ENCODE measurements at regions not wholly inside any gene's neighbourhood (a gene's known extent, or its start where the extent isn't known, plus 50 kb on each side); places are given as distances from the start of the nearest gene placed in this dataset.
"Not testable (repeated sequence)": the region's sequence is repeated elsewhere in the genome, so short reads cannot be mapped to it uniquely, and the experiment has no call there.

DNA sequence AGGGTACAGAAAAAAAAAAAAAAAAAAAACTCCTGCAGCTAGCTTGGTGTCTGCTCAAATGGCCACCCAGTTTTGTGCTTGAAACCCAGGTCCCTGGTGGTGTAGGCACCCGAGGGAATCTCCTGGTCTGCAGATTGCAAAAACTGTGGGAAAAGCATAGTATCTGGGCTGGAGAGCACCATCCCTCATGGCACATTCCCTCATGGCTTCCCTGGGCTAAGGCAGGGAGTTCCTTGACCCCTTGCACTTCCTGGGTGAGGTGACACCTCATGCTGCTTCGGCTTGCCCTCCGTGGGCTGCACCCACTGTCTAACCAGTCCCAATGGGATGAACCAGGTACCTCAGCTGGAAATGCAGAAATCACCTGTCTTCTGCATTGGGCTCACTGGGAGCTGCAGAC, 1029.5 kb upstream of the COX7C start:
- not testable (repeated sequence) for DNase-seq (ENCODE audit: low spot score); H3K9me3 ChIP-seq (ENCODE audit: control insufficient read depth in 4 of 4, low read length in 3 of 4); H3K36me3 ChIP-seq (ENCODE audit: control insufficient read depth in 4 of 4, insufficient read depth in 3 of 4, low read depth in 1 of 4, low read length in 3 of 4); H3K9ac ChIP-seq (ENCODE audit: low read depth in 1 of 2, low read length in 2 of 2); H3K27me3 ChIP-seq (ENCODE audit: control insufficient read depth in 4 of 4, insufficient read depth in 4 of 4, low read length in 3 of 4); H3K27ac ChIP-seq (ENCODE audit: low read depth in 1 of 2, low read length in 2 of 2); H3K4me3 ChIP-seq (ENCODE audit: low read depth in 1 of 3, low read length in 3 of 3); H3K4me1 ChIP-seq (ENCODE audit: control insufficient read depth in 4 of 4, insufficient read depth in 4 of 4, low read length in 3 of 4)
- WGBS: 82% methylated on average over 3 of the region's 3 CpGs

- TF ChIP-seq, protein P1, sequence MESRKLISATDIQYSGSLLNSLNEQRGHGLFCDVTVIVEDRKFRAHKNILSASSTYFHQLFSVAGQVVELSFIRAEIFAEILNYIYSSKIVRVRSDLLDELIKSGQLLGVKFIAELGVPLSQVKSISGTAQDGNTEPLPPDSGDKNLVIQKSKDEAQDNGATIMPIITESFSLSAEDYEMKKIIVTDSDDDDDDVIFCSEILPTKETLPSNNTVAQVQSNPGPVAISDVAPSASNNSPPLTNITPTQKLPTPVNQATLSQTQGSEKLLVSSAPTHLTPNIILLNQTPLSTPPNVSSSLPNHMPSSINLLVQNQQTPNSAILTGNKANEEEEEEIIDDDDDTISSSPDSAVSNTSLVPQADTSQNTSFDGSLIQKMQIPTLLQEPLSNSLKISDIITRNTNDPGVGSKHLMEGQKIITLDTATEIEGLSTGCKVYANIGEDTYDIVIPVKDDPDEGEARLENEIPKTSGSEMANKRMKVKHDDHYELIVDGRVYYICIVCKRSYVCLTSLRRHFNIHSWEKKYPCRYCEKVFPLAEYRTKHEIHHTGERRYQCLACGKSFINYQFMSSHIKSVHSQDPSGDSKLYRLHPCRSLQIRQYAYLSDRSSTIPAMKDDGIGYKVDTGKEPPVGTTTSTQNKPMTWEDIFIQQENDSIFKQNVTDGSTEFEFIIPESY (IDR thresholded peaks at IDR 0.05): no peak
- TF ChIP-seq SP1 (IDR thresholded peaks at IDR 0.05) (no peak), RAD21 (IDR thresholded peaks at IDR 0.05) (no peak), HNF4G (IDR thresholded peaks at IDR 0.05) (no peak), EGR1 (IDR thresholded peaks at IDR 0.05; ENCODE audit: low read depth in 2 of 2) (no peak), YY1 (IDR thresholded peaks at IDR 0.05) (no peak), NR2F2 (IDR thresholded peaks at IDR 0.05) (no peak), RXRA (IDR thresholded peaks at IDR 0.05) (no peak), FOXA1 (IDR thresholded peaks at IDR 0.05) (no peak), TAF1 (conservative IDR thresholded peaks at IDR 0.05) (no peak), CTCF (IDR thresholded peaks at IDR 0.05; ENCODE audit: low read depth, low read length, missing input control) (no peak)
- TF ChIP-seq, protein P2, sequence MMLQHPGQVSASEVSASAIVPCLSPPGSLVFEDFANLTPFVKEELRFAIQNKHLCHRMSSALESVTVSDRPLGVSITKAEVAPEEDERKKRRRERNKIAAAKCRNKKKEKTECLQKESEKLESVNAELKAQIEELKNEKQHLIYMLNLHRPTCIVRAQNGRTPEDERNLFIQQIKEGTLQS (IDR thresholded peaks at IDR 0.05): no peak
- no peaks in the 10 kb centered on the region for H3K36me3 ChIP-seq (ENCODE audit: control insufficient read depth in 4 of 4, insufficient read depth in 3 of 4, low read depth in 1 of 4, low read length in 3 of 4)
- no peaks in the 10 kb centered on the region for H3K27me3 ChIP-seq (ENCODE audit: control insufficient read depth in 4 of 4, insufficient read depth in 4 of 4, low read length in 3 of 4)
- no peak overlapping the region for H3K9ac ChIP-seq (ENCODE audit: low read depth in 1 of 2, low read length in 2 of 2)
- H3K9me3 ChIP-seq (ENCODE audit: control insufficient read depth in 4 of 4, low read length in 3 of 4): no peaks in the 10 kb centered on the region
- no peak for DNase-seq (ENCODE audit: low spot score)
- H3K27ac ChIP-seq (ENCODE audit: low read depth in 1 of 2, low read length in 2 of 2): no peak overlapping the region
- H3K4me3 ChIP-seq (ENCODE audit: low read depth in 1 of 3, low read length in 3 of 3): no peak overlapping the region
- H3K4me1 ChIP-seq (ENCODE audit: control insufficient read depth in 4 of 4, insufficient read depth in 4 of 4, low read length in 3 of 4): no peaks in the 10 kb centered on the region
- 58% methylated on average over 2 of the region's 2 CpGs for WGBS
Observed at GRCh38 chr5:85590764-85591163, 1027.0 kb upstream of the COX7C start.

DNA sequence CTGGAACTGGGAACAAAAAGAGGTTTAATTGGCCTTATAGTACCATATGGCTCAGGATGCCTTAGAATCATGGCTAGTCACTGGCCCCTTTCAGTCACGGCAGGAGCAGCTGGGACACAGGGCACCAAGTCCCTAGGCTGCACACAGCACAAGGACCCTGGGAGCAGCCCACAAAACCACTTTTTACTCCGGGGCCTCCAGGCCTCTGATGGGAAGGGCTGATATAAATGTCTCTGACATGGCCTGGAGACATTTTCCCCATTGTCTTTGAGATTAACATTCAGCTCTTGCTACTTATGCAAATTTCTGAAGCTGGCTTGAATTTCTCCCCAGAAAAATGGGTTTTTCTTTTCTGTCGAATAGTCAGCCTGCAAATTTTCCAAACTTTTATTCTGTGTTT, 1026.4 kb upstream of the COX7C start:
- Histone ChIP-seq H3K27ac (ENCODE audit: low read depth in 1 of 2, low read length in 2 of 2) (no peak overlapping the region), H3K36me3 (ENCODE audit: control insufficient read depth in 4 of 4, insufficient read depth in 3 of 4, low read depth in 1 of 4, low read length in 3 of 4) (no peaks in the 10 kb centered on the region), H3K4me3 (ENCODE audit: low read depth in 1 of 3, low read length in 3 of 3) (no peak overlapping the region), H3K27me3 (ENCODE audit: control insufficient read depth in 4 of 4, insufficient read depth in 4 of 4, low read length in 3 of 4) (no peaks in the 10 kb centered on the region), H3K9me3 (ENCODE audit: control insufficient read depth in 4 of 4, low read length in 3 of 4) (no peaks in the 10 kb centered on the region), H3K4me1 (ENCODE audit: control insufficient read depth in 4 of 4, insufficient read depth in 4 of 4, low read length in 3 of 4) (no peaks in the 10 kb centered on the region), H3K9ac (ENCODE audit: low read depth in 1 of 2, low read length in 2 of 2) (no peak overlapping the region)
- 80% methylated on average over 3 of the region's 3 CpGs for WGBS
- no peak for DNase-seq (ENCODE audit: low spot score)
- TF ChIP-seq CTCF (IDR thresholded peaks at IDR 0.05; ENCODE audit: low read depth, low read length, missing input control) (no peak), EGR1 (IDR thresholded peaks at IDR 0.05; ENCODE audit: low read depth in 2 of 2) (no peak), GABPA (IDR thresholded peaks at IDR 0.05 in 1 of 2, conservative IDR thresholded peaks at IDR 0.05 in 1 of 2) (no peak), NR2F2 (IDR thresholded peaks at IDR 0.05) (no peak), YY1 (IDR thresholded peaks at IDR 0.05) (no peak), RAD21 (IDR thresholded peaks at IDR 0.05) (no peak), FOXA2 (IDR thresholded peaks at IDR 0.05) (no peak)
- TF ChIP-seq, protein P2 (IDR thresholded peaks at IDR 0.05): no peak
- TF ChIP-seq, protein P1 (IDR thresholded peaks at IDR 0.05): no peak
- TF ChIP-seq, protein P3, sequence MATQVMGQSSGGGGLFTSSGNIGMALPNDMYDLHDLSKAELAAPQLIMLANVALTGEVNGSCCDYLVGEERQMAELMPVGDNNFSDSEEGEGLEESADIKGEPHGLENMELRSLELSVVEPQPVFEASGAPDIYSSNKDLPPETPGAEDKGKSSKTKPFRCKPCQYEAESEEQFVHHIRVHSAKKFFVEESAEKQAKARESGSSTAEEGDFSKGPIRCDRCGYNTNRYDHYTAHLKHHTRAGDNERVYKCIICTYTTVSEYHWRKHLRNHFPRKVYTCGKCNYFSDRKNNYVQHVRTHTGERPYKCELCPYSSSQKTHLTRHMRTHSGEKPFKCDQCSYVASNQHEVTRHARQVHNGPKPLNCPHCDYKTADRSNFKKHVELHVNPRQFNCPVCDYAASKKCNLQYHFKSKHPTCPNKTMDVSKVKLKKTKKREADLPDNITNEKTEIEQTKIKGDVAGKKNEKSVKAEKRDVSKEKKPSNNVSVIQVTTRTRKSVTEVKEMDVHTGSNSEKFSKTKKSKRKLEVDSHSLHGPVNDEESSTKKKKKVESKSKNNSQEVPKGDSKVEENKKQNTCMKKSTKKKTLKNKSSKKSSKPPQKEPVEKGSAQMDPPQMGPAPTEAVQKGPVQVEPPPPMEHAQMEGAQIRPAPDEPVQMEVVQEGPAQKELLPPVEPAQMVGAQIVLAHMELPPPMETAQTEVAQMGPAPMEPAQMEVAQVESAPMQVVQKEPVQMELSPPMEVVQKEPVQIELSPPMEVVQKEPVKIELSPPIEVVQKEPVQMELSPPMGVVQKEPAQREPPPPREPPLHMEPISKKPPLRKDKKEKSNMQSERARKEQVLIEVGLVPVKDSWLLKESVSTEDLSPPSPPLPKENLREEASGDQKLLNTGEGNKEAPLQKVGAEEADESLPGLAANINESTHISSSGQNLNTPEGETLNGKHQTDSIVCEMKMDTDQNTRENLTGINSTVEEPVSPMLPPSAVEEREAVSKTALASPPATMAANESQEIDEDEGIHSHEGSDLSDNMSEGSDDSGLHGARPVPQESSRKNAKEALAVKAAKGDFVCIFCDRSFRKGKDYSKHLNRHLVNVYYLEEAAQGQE (IDR thresholded peaks at IDR 0.05): no peak

All from liver (tissue), 8 donors.